Aorta (tissue), 5 donors: ENCODE measurements at regions not wholly inside any gene's neighbourhood (a gene's known extent, or its start where the extent isn't known, plus 50 kb on each side); places are given as distances from the start of the nearest gene placed in this dataset.
A peak's percentile ranks its signal among the peaks of the same experiment; 100 is the strongest.
"Not testable (repeated sequence)": the region's sequence is repeated elsewhere in the genome, so short reads cannot be mapped to it uniquely, and the experiment has no call there.

ENCODE experiments used
- ATAC-seq: fragments of 200-7000 bp; cut with Tn5 transposase; one replicate; pipeline ENCODE4 v1.9.1; 2022; ENCODE audit warnings: moderate library complexity; ENCODE audit not compliant: low FRiP score
- DNase-seq, 2 donors: peaks; one replicate each; pipeline ENCODE4 v3.0.0-alpha.2; 2020
- H3K27ac ChIP-seq, 2 donors: one replicate each; pipeline ENCODE4 v1.5.1; 2013; ENCODE audit warnings: low read length in 2 of 2, mild to moderate bottlenecking in 2 of 2, moderate library complexity in 2 of 2, control low read depth in 1 of 2, inconsistent platforms in 1 of 2, low read depth in 1 of 2
- H3K27me3 ChIP-seq, 2 donors: one replicate each; pipeline ENCODE4 v1.6.1; 2013; ENCODE audit warnings: control low read depth in 1 of 2, low read length in 1 of 2, mild to moderate bottlenecking in 1 of 2, moderate library complexity in 1 of 2; ENCODE audit not compliant: insufficient read depth in 2 of 2, control insufficient read depth in 1 of 2
- H3K36me3 ChIP-seq, 2 donors: one replicate each; pipeline ENCODE4 v1.6.1; 2013; ENCODE audit warnings: control low read depth in 1 of 2, low read length in 1 of 2, mild to moderate bottlenecking in 1 of 2; ENCODE audit not compliant: insufficient read depth in 2 of 2, control insufficient read depth in 1 of 2
- H3K4me1 ChIP-seq, 2 donors: one replicate each; pipeline ENCODE4 v1.6.1; 2013; ENCODE audit warnings: low read length in 2 of 2, control low read depth in 1 of 2, mild to moderate bottlenecking in 1 of 2, moderate library complexity in 1 of 2; ENCODE audit not compliant: insufficient read depth in 2 of 2, control insufficient read depth in 1 of 2
- H3K4me3 ChIP-seq, 2 donors: one replicate each; pipeline ENCODE4 v1.5.1; 2013; ENCODE audit warnings: low read length in 2 of 2, control low read depth in 1 of 2, mild to moderate bottlenecking in 1 of 2
- H3K9me3 ChIP-seq: one replicate; pipeline ENCODE4 v1.6.1; 2013; ENCODE audit warnings: mild to moderate bottlenecking, low read length; ENCODE audit not compliant: control insufficient read depth
- WGBS, 2 donors: extraction: QIAGEN DNeasy Blood & Tissue Kit; methylation state at CpG; one replicate each; pipeline ENCODE4 v1.1.7; 2013; 5-methylcytosine and 5-hydroxymethylcytosine counted together
- intact Hi-C, 2 donors: fragments of 100-400 bp; cut with DNase I; formaldehyde crosslinking; loops; one replicate each; pipeline versions ENCODE4 v1.14.2 to v1.15.0; 2022
- donor health status: healthy with polysubstance abuse.
- donor health status: Bipolar disorder and iron deficiency.
- donor health status: DM: no; HTN: no; CAD: no.
- donor health status: DM: no; HTN: no; CAD: no.
- donor health status: DM: yes; HTN: yes; CAD: no.

DNA sequence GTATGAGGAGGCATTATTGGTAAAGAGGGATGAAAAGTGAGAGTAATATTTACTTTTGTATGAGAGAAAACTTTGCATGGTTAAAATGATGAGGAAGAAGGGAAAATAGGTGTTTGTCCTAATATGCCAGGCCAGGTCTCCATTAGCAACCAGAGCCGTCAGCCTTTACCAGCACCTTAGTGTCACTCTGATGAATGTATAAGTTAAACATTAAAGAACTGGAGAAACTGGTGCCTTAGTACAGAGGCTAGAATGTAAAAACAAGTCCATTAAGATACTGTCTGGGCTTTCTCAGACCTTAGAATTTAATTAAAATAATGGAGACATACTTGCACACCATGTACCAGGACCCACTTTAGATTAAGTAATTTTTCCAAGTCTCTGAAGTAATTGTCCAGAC is 222.3 kb downstream of the FAM47A start:
- ATAC-seq, result no peak
- no peaks in the 10 kb centered on the region for H3K27me3 ChIP-seq
- intact Hi-C loops, result no loop called here
- H3K27ac ChIP-seq, result no peak overlapping the region
- H3K4me1 ChIP-seq, result no peaks in the 10 kb centered on the region
- WGBS, 2 donors, result 74 to 96% methylated on average over 1 of the region's 1 CpG
- DNase-seq, result no peak
- H3K36me3 ChIP-seq, result no peaks in the 10 kb centered on the region
- H3K9me3 ChIP-seq, result no peaks in the 10 kb centered on the region
- H3K4me3 ChIP-seq, result no peak overlapping the region

DNA sequence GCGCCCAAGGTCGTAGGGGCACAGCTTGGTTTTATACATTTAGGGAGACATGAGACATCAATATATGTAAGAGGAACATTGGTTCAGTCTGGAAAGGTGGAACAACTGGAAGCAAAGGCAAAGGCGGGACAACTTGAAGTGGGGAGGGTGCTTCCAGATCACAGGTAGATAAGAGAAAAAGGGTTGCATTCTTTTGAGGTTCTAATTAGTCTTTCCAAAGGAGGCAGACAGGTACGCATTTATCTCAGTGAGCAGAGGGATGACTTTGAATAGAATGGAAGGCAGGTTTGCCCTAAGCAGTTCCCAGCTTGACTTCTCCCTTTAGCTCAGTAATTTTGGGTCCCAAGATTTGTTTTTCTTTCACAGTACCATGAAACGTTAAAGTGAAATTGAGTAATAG is 223.2 kb downstream of the FAM47A start:
- DNase-seq, result no peak
- no peaks in the 10 kb centered on the region for H3K4me1 ChIP-seq
- no peaks in the 10 kb centered on the region for H3K9me3 ChIP-seq
- intact Hi-C loops, result no loop called here
- WGBS, 2 donors, result 48 to 72% methylated on average over 5 of the region's 5 CpGs
- no peaks in the 10 kb centered on the region for H3K27me3 ChIP-seq
- H3K36me3 ChIP-seq, result no peaks in the 10 kb centered on the region
- no peak overlapping the region for H3K4me3 ChIP-seq
- H3K27ac ChIP-seq, result no peak overlapping the region
- ATAC-seq, result no peak

DNA sequence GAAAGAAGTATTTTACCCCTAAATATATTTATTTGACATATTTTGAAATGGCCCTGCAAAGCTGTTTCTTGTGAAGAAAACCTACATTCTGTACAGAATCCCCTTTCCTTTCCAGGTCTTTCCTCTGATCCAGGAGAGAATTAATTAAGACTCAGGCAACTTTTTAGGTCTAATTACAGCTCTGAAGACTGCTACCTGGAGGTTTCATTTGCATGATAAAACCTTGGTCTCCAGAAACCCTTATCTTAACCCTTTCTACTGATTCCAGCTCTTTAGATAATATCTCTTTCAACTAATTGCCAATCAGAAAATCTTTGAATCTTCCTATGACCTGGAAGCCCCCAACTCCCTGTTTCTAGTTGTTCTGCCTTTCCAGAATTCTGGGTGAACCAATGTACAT is 224.0 kb downstream of the FAM47A start:
- H3K27ac ChIP-seq, result no peak overlapping the region
- intact Hi-C loops, result no loop called here
- no peaks in the 10 kb centered on the region for H3K27me3 ChIP-seq
- no peak for DNase-seq
- H3K36me3 ChIP-seq, result no peaks in the 10 kb centered on the region
- H3K9me3 ChIP-seq, result no peaks in the 10 kb centered on the region
- no peak overlapping the region for H3K4me3 ChIP-seq
- no peaks in the 10 kb centered on the region for H3K4me1 ChIP-seq
- ATAC-seq, result no peak

DNA sequence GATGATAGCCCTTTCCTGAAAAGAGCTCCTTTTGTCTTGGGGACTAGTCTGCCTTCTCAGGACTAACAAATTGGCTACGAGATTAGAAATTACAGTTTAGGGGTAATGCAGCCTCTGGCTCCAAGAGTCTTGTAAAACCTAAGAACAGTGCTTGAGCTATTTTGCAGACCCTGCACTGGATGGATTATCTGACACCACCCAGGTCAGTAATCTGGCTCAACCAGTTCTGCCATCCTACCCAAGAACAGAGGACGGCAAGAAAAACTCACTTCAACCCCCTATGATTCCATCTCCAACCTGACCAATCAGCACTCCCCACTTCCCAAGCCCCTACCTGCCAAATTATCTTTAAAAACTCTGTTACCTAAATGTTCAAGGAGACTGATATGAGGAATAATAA is 225.1 kb downstream of the FAM47A start:
- DNase-seq (no peak), ATAC-seq (no peak)
- no peak overlapping the region for H3K4me3 ChIP-seq
- intact Hi-C loops, result no loop called here
- no peaks in the 10 kb centered on the region for H3K9me3 ChIP-seq
- H3K27me3 ChIP-seq, result no peaks in the 10 kb centered on the region
- WGBS, 2 donors, result 50 to 77% methylated on average over 2 of the region's 2 CpGs
- H3K36me3 ChIP-seq, result no peaks in the 10 kb centered on the region
- no peaks in the 10 kb centered on the region for H3K4me1 ChIP-seq
- no peak overlapping the region for H3K27ac ChIP-seq

DNA sequence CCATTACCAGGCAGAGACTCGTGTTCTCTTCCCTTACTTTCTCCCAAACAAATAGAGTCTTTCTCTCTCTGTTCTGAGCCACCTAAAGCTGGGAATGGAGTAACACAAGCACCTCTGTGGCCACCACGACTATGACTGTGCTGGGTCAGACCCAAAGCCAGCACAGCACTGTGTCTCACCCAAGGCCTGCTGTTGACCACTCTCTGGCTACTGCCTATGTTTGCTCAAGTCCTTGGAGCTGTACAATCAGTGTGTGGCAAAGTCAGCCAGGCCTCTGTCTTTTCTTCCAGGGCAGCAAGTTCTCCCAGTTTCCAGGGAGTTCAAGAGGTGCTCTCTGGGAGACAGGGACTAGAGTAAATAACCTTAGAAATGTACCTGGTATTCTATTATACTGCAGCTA is 239.4 kb downstream of the FAM47A start:
- DNase-seq (no peak), ATAC-seq (no peak)
- no peaks in the 10 kb centered on the region for H3K27me3 ChIP-seq
- H3K36me3 ChIP-seq, result no peaks in the 10 kb centered on the region
- no peak overlapping the region for H3K4me3 ChIP-seq
- H3K4me1 ChIP-seq, result peaks cover 0 to 2% of the 10 kb centered on the region in 2 donors
- WGBS, 2 donors, result 45 to 59% methylated on average over 2 of the region's 2 CpGs
- H3K27ac ChIP-seq, result peak overlapping the region in 1 of 2 donors; percentile 19
- intact Hi-C loops, result no loop called here
- H3K9me3 ChIP-seq, result no peaks in the 10 kb centered on the region

DNA sequence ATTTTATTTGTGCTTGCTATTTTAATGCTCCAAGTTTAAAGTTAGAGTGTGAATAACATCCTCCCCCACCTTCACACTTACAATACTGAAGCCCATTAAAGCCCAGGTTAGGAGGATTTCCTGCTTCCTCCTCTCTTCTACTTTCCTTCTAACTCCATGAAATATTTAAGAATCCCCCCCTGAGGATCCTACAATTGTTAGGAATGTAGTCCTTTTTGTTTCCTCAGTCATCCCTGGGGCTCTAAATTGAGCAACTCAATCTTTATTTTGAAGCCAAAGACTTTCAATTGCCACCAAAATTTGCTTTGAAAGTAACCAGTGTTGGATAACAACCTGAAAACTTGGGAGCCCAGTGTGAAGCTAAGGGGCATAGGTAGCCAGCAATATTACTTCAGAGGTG is 276.9 kb downstream of the FAM47A start:
- no peaks in the 10 kb centered on the region for H3K4me1 ChIP-seq
- no peak for ATAC-seq
- intact Hi-C loops, result no loop called here

DNA sequence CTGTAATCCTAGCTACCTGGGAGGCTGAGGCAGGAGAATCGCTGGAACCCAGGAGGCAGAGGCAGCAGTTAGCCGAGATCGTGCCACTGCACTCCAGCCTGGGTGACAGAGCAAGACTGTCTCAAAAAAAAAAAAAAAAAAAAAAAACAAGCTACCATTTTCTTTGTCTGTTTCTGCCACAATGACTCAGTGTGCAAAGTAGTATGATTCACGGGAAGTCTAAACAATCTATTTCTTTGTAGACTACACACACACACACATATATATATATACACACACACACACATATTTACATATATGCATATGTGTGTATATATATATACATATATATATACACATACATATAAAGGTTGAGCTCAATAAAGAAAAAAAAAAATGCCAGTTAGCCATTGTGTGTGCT is 280.0 kb downstream of the FAM47A start:
- H3K27me3 ChIP-seq, H3K27ac ChIP-seq, DNase-seq, H3K4me1 ChIP-seq, H3K9me3 ChIP-seq, intact Hi-C loops, H3K36me3 ChIP-seq, ATAC-seq, H3K4me3 ChIP-seq: not testable (repeated sequence)
- 89 to 92% methylated on average over 4 of the region's 4 CpGs for WGBS, 2 donors

More for the DNA sequence above, 276.9 kb downstream of the FAM47A start:
- Histone ChIP-seq H3K27me3 (no peaks in the 10 kb centered on the region), H3K27ac (no peak overlapping the region), H3K36me3 (no peaks in the 10 kb centered on the region), H3K4me3 (no peak overlapping the region), H3K9me3 (no peaks in the 10 kb centered on the region)
- no peak for DNase-seq

DNA sequence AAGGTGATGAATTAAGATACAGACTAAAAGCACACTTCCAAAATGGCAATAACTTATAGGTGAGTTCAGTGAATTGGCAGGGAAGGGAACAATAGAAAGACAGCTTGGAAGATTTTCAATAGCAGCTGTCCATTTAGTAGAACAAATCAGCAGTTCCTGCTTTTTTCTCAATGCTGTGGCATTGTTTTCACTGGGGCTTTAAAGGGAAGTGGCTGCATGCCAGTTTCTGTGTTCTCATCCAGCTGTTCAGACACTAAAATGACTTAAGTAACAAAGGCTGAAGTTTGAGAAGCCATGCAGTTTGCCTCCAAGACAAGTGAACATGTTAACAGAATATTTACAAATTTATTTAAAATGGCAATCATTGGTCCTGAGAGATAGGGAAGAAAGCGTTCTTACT is 291.9 kb downstream of the FAM47A start:
- no peaks in the 10 kb centered on the region for H3K36me3 ChIP-seq
- H3K4me3 ChIP-seq, result no peak overlapping the region
- H3K4me1 ChIP-seq, result no peaks in the 10 kb centered on the region
- H3K27ac ChIP-seq, result no peak overlapping the region
- no peak for DNase-seq
- ATAC-seq, result no peak
- no peaks in the 10 kb centered on the region for H3K9me3 ChIP-seq
- H3K27me3 ChIP-seq, result no peaks in the 10 kb centered on the region
- 43 to 60% methylated on average over 1 of the region's 1 CpG for WGBS, 2 donors
- intact Hi-C loops, result no loop called here

DNA sequence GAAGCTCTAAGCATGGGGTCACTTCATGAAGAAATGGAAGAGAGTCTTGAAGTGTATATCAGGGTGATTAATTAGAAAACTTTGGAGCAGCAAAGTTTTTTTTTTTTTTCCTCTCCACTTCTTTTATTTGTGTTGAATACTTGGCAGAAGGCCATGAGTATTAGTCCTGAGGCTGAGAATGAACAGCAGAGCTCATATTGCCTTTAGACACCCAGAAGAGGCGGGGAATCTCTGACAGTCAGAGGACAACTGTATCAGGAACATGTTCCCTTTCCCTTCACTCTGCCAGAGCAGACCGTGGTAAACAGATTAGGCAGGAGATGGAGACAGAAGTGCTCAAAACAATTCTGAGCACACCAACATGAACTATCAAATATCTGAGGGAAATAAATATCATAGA is 300.9 kb downstream of the FAM47A start:
- intact Hi-C loops, result no loop called here
- Histone ChIP-seq H3K27ac (no peak overlapping the region), H3K27me3 (no peaks in the 10 kb centered on the region), H3K36me3 (no peaks in the 10 kb centered on the region), H3K4me1 (no peaks in the 10 kb centered on the region), H3K9me3 (no peaks in the 10 kb centered on the region), H3K4me3 (no peak overlapping the region)
- WGBS, 2 donors, result 48 to 51% methylated on average over 2 of the region's 2 CpGs
- no peak for DNase-seq
- ATAC-seq, result no peak
